GM19328 (cell line): ENCODE measurements at regions not wholly inside any gene's neighbourhood (a gene's known extent, or its start where the extent isn't known, plus 50 kb on each side); places are given as distances from the start of the nearest gene placed in this dataset.
"Not testable (repeated sequence)": the region's sequence is repeated elsewhere in the genome, so short reads cannot be mapped to it uniquely, and the experiment has no call there.

Source experiments
- ATAC-seq: cut with Tn5 transposase; IDR thresholded peaks from one replicate; pipeline ENCODE4 v1.9.1; 2021; ENCODE audit warnings: mild to moderate bottlenecking, moderate library complexity; ENCODE audit not compliant: unreplicated experiment

GRCh38 chr6:14383393-14384174 is 266.0 kb downstream of the CD83 start:
- no peak for ATAC-seq

DNA sequence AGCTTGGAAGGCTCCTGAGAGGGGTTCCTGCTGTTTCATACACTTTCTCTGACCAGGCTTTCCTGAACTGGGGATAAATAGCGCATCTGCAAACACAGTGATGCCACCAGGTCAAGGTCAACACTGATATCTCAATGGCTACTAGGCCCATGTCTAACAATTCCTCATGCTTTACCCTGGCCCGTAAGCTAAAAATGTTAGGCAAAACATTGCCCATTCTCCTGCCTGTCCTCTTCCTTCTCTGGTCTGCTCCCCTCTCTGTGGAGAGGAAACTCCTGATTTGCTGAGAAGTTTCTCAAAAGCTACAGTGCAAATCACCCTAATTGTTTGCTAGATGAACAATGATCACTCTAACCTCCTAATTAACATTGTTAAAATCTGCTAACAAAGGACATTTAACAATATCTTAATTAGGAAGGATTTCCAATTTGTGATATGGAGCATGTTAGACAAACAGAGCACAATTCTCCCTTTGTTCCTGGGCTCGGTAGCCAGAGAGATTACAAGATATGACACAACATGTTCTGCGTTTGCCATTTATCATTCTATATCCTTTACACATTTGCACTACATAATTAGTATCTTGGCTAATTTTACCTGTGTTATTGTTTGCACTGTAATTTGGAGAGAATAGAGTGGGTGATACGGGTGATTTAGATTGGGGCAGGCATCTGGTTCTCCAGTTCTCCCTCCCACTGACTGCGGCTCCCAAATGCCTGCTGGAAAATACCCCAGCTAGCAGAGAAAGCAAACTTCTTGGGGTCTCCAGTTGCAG is 266.8 kb downstream of the CD83 start:
- ATAC-seq, result no peak

- no peak for ATAC-seq
Measured at GRCh38 chr6:14386263-14386662, 268.7 kb downstream of the CD83 start.

DNA sequence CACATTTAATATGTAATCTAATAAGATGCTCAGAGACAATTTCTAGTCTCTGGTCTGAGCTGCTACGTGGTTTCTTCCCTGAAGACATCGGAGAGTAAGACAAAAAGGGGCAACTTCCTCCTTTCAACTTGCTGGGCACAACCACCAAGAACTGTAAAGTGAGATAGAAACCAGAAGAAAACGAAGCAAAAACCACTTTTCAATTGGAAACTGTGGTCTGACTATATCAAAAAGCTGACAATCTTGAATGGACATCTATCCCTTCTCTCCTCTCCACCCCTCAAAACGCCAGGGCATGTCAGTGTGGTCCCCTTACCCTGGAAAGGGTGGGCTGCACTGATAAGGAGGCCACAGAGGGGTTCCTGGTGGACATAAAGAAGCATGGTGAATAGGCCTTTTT is 269.1 kb downstream of the CD83 start:
- no peak for ATAC-seq

DNA sequence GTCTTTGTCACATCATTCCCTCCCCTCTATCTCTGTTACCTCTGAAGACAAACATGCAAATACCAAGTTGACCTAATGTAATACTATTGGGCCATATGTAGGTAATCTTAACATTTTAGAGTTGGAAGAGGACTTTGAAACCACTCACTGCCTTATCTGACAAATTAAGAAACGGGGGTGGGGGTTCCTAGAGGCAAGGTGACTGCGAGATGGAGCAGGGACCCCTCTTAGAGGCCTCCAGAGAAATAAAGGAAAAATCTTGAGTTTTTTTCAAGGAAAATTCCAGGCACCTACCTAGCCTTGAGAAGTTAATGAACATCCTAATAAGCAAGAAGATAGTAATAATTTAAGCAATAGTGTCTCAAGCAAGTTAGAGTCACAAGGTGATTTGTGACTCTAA is 270.8 kb downstream of the CD83 start:
- no peak for ATAC-seq

DNA sequence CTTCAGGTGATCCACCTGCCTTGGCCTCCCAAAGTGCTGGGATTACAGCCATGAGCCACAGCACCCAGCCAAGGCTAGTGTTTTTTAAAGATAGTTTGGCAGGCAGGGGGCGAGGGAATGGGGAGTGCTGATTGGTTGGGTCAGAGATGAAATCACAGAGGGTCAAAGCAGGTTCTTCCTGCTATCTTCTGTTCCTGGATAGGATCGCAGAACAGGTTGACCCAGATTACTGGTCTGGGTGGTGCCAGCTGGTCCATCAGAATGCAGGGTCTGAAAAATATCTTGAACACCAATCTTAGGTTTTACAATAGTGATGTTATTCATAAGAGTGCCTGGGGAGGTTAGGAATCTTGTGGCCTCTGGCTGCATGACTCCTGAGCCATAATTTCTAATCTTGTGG is 272.2 kb downstream of the CD83 start:
- not testable (repeated sequence) for ATAC-seq

DNA sequence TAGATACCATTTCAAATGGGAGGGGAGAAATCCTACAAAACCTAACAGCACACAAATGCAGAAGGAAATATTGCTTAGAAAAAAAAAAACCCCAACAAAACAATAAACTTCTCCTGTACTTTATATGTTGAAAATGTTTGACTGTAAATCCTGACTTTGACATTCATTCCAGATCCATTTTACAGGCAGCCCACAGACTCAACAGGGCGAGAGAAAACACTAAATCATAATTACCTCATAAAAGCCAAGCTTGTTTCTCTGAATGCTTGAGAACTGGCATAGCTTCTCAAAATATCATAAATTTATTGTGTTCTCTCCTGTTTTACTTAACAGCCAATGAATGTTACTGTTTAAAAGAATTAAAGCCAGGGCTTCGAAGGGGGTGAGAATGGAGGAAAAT is 273.2 kb downstream of the CD83 start:
- no peak for ATAC-seq

GRCh38 chr6:14393910-14394309 is 276.3 kb downstream of the CD83 start:
- ATAC-seq, result no peak

DNA sequence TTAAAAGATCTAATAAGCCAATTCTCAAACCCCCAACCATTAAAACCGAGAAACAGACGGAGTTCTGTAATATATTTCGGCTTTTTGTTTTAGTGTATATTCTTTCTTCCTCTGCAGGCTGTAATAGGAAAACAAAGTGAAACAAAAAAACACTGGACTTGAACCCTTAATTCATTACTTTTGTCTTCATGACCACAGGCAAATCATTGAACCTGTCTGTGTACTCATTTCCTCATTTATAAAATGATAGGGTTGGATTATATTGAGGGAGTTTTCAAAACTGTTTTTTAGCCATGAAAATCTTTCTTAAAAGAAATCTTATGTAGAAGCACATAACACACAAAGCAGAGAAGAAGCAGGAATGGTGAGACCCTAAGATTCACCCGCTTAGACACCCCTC is 278.8 kb downstream of the CD83 start:
- ATAC-seq, result no peak

DNA sequence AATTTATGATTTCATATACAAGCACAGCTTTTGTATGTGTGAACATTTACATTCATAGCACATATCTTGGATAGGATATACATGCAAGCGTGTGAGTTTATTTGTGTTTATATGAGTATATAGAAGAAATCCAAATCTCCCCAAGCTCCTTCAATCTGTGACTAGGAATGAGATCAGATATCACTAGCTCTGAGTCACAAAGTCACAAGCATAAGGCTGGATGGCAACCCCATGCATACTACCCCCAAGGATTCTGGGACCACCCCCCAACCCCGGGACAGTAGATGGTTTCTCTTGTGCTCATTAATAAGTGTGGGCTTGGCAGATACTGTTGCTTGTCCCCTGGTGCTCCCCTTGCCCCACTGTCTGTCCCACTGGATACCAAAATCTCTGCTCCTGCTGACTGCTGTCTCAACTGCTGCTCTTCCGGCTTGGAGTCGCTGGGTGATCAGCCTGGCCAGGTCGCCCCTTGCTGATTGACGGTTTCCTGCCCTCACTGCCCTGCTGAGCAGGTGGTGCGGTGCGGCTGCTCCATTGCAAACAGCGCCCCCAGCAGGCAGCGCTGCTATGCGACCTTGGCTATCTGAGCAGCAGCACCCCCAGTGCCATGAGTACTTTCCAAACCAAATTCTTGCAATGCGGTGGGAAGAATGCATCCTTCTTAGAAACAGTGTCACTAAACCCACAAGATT is 279.4 kb downstream of the CD83 start:
- no peak for ATAC-seq

- no peak for ATAC-seq
Measured at GRCh38 chr6:14397518-14397901, 279.9 kb downstream of the CD83 start.

DNA sequence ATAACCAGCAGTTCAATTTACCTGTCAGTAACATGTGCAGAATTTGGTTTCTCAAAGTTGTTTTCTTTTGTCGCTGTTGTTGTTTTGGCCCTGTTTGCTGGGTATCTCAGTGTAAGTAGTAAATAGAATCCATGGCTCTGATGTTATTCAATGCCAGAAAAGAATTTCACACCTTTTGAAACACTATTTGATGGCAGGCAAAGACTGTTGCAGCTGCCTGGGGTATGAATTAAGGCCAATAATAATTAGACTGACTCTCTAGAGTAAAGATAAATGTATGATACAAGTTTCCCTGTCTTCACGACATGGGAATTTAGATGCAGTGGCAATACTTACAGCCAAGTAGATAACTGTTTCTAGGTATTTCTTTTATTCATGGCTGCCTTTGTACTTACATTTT is 281.4 kb downstream of the CD83 start:
- no peak for ATAC-seq

- no peak for ATAC-seq
Measured at GRCh38 chr6:14399635-14400034, 282.1 kb downstream of the CD83 start.

DNA sequence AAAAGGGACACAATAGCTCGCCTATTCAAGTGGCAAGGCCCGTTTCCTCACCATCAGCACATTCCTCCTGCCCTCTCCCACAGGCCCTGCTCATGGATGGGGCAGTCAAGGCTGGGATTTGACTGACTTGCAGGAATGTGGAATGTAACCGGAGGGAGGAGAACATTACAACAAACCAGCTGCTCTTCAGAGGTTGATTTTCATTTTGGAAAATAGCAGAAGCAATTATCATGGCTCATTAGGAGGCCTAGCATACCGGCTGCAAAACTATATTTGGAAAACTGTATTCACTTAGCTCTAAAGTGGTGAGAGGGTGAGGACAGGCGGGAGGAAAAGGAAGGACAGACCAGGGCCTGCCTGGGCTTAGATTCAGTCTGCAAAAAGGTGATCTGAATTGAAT is 283.7 kb downstream of the CD83 start:
- ATAC-seq, result no peak

DNA sequence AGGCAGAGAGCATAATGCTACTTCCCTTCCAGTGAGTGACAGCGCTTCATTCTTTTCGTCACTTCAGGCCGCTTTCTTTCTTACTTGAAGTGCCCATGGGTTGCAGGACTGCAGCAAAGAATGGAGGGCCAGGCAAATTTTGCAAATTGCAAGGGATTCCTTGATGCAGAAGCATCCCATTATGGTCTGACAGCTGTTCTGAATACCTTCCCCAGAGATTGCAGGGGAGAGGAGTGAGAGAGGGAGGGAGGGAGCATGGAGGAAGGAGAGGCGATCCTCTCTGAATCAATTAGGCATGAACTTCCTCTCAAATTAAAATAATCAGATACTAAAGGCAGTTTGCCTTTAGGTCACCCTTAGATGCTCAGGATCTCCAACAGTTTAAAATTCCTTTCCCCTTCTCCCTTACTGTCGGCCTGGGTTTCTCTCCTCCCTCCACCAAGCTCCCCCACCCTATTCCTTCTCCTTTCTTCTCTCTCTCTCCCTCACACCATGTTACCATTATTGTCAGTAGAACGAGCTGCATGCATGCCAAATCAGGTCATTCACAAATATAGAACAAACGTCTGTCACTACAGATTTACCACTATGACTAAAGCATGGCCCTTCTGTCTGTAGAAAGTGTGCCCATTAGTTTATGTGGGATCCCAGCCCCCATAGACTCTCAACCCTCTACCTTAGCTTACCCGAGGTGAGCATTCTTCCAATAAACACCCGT is 289.2 kb downstream of the CD83 start:
- no peak for ATAC-seq

GRCh38 chr6:14408446-14408845 is 290.9 kb downstream of the CD83 start:
- no peak for ATAC-seq

GRCh38 chr6:14412026-14412425 is 294.5 kb downstream of the CD83 start:
- ATAC-seq, result no peak

DNA sequence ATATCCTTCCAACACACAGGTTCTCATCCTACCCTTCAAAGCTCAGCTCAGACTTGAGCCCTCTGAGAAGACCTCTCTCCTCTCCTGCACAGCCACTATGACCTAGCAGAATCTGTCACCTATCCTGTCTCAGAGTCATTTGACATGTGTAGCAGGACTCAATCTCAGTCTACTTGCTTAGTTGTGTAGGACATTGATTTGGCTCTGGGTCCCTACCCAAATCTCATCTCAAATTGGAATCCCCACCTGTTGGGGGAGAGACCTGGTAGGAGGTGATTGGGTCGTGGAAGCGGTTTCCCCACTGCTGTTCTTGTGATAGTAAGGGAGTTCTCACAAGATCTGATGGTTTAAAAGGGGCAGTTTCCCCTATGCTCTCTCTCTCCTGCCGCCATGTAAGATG is 297.9 kb downstream of the CD83 start:
- ATAC-seq, result no peak

DNA sequence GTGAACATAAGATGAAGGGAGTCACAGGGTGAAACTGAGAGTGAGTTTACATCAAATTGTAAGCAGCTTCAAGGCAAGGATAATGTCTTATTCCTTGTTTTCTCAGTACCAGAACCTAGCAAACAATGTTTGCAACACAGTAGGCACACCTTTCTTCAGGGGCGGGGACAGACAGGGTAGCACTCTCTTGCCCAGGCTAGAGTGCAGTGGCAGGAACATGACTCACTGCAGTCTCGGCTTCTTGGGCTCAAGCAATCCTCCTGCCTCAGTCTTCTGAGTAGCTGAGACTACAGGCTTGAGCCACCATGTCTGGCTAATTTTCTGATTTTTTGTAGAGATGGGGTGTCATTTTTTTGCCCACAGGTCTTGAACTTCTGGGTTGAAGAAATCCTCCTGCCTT is 299.8 kb downstream of the CD83 start:
- no peak for ATAC-seq

- ATAC-seq, result not testable (repeated sequence)
Measured at GRCh38 chr6:14419224-14419623, 301.7 kb downstream of the CD83 start.

DNA sequence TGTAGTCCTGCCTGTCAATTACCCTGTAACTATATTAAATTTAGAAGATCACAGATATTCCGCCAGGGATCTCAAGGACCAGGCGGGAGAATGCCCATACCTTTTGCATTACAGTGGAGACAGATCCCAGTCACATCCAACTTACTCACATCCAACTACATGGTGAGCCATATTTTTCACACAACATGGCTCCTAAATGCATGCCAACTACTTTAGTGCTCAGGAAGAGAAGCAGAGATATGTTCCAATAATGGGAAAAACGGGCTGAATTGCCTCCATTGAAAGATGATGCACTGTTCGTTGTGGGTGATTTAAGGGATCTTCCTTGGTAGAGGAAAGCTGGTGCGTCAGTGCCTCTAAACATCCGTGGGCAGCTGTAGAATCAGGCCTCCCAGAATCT is 304.5 kb downstream of the CD83 start:
- no peak for ATAC-seq
